ENCODE measurements at regions not wholly inside any gene's neighbourhood (a gene's known extent, or its start where the extent isn't known, plus 50 kb on each side); places are given as distances from the start of the nearest gene placed in this dataset.
A peak's percentile ranks its signal among the peaks of the same experiment; 100 is the strongest.

- TF ChIP-seq BHLHE40 (IDR thresholded peaks at IDR 0.05; ENCODE audit: borderline replicate concordance in 1 of 2, low read depth in 2 of 2, low read length in 1 of 2), result peak; percentile 26 to 63; a peak in 2 of 4 replicates
- TF ChIP-seq CBX5 (IDR thresholded peaks at IDR 0.05; ENCODE audit: low read depth), result no peak
- no peak for TF ChIP-seq IKZF2 (IDR thresholded peaks at IDR 0.05)
- peak; percentile 66; the same call in 1 of the 2 replicates for TF ChIP-seq SMC3 (IDR thresholded peaks at IDR 0.05; ENCODE audit: borderline replicate concordance, low read length)
- no peak for TF ChIP-seq MEF2B (IDR thresholded peaks at IDR 0.05; ENCODE audit: partially characterized antibody, poor library complexity, severe bottlenecking)
- no peak for TF ChIP-seq CREB1 (IDR thresholded peaks at IDR 0.05; ENCODE audit: low read depth)
- TF ChIP-seq MAX (IDR thresholded peaks at IDR 0.05; ENCODE audit: low read depth, low read length), result no peak
- TF ChIP-seq PBX3 (IDR thresholded peaks at IDR 0.05; ENCODE audit: insufficient replicate concordance, low read depth, low read length), result no peak
- TF ChIP-seq ETV6 (conservative IDR thresholded peaks at IDR 0.05 in 1 of 2, IDR thresholded peaks at IDR 0.05 in 1 of 2; ENCODE audit: borderline replicate concordance in 1 of 2, low read depth in 1 of 2), result no peak
Observed at GRCh38 chr17:33674685-33675084, 381.6 kb upstream of the ASIC2 start (continued).

- 0 out of 2 replicates have a peak, but pooled peaks cover 2% of the 10 kb centered on the region for H4K20me1 ChIP-seq (ENCODE audit: control insufficient read depth, insufficient read depth)
- no peak overlapping the region for H3K4me3 ChIP-seq
- no peak overlapping the region for H2AFZ ChIP-seq (ENCODE audit: control insufficient read depth, low read depth, low read length)
- H3K9me3 ChIP-seq (replicated peaks; ENCODE audit: control insufficient read depth, insufficient read depth, low read length), result no peaks in the 10 kb centered on the region
- ChIA-PET POLR2A (no interaction called here), CTCF (interaction anchor here (1.2 to 5.2 kb wide), 2 partner anchors 8 to 35 kb away, joined by 3 to 32 read pairs; no protein-coding TSS in a partner anchor), RAD21 (ENCODE audit: unreplicated experiment) (interaction anchor here (0.8 to 1.4 kb wide), 2 partner anchors 8 to 219 kb away, joined by 3 read pairs; no protein-coding TSS in a partner anchor), SMC1A (ENCODE audit: uncharacterized antibody, unreplicated experiment) (no interaction called here)
- no peak overlapping the region for H3K9ac ChIP-seq (ENCODE audit: control insufficient read depth, insufficient read depth, low read length)
- H3K27ac ChIP-seq (ENCODE audit: control insufficient read depth, insufficient read depth), result no peak overlapping the region
- intact Hi-C loops (cut with micrococcal nuclease; ENCODE audit: unreplicated experiment), result no loop called here
- H3K79me2 ChIP-seq (ENCODE audit: control insufficient read depth, insufficient read depth, low read length), result no peaks in the 10 kb centered on the region
- H3K27me3 ChIP-seq (replicated peaks in 1 of 2; ENCODE audit: control insufficient read depth in 2 of 2, insufficient read depth in 2 of 2, low read length in 1 of 2), result no peaks in the 10 kb centered on the region
- DNase-seq (ENCODE audit: low read depth, low spot score), result no peak
- in situ Hi-C loops (cut with MboI), result loop anchor here (10.0 kb wide), 1 partner anchor 162 kb away; no protein-coding TSS in a partner anchor
- TF ChIP-seq ASH2L (IDR thresholded peaks at IDR 0.05; ENCODE audit: borderline replicate concordance, low read depth) (no peak), MLLT1 (IDR thresholded peaks at IDR 0.05) (no peak)
- 15% methylated on average over 3 of the region's 3 CpGs for whole genome bisulfite sequencing (ENCODE audit: insufficient coverage, insufficient replicate concordance, low lambda C conversion rate, missing lambda C conversion rate)
- no peak overlapping the region for H3K4me2 ChIP-seq (ENCODE audit: control insufficient read depth, insufficient read depth)
- no peak for ATAC-seq
- no peaks in the 10 kb centered on the region for H3K36me3 ChIP-seq (ENCODE audit: control insufficient read depth in 2 of 2, insufficient read depth in 2 of 2, low read length in 1 of 2)
- no TSS peak for BruUV-seq (replicated peaks)
- no peaks in the 10 kb centered on the region for H3K4me1 ChIP-seq (ENCODE audit: control insufficient read depth, insufficient read depth, low read length)
- no peak for FAIRE-seq
Observed at GRCh38 chr17:33676444-33676843, 383.3 kb upstream of the ASIC2 start.

Measured in GM12878 (cell line).